HG02970 (cell line): ENCODE measurements at regions not wholly inside any gene's neighbourhood (a gene's known extent, or its start where the extent isn't known, plus 50 kb on each side); places are given as distances from the start of the nearest gene placed in this dataset.
A peak's percentile ranks its signal among the peaks of the same experiment; 100 is the strongest.
"Not testable (repeated sequence)": the region's sequence is repeated elsewhere in the genome, so short reads cannot be mapped to it uniquely, and the experiment has no call there.

Experiments used
- ATAC-seq: cut with Tn5 transposase; IDR thresholded peaks from one replicate; pipeline ENCODE4 v1.9.1; 2021; ENCODE audit warnings: mild to moderate bottlenecking, moderate library complexity, moderate number of reproducible peaks; ENCODE audit not compliant: unreplicated experiment, low FRiP score

- ATAC-seq, result no peak
Measured at GRCh38 chr11:87779276-87780067, 395.8 kb downstream of the RAB38 start.

- ATAC-seq, result no peak
Measured at GRCh38 chr11:87778357-87778756, 396.9 kb downstream of the RAB38 start.

DNA sequence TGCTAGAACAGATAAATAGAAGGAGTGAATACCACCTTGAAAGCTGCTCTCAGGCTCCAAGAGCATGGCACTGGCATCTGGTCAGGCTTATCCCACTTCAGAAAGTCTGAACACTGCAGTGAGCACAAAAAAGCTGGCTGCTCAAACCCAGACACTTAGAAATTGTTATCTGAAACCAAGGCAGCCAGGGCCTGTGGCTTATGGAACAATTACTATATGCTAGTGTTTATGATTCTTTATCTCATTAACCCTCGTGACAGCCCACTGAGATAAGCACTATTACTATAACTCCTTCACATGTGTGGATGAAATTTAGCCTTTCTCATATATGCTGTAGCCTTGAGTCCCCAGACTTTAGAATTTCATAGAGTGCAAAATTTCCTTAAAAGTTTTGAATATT is 400.2 kb downstream of the RAB38 start:
- ATAC-seq, result no peak

- no peak for ATAC-seq
Measured at GRCh38 chr11:87769661-87770060, 405.6 kb downstream of the RAB38 start.

- no peak for ATAC-seq
Measured at GRCh38 chr11:87767615-87768014, 407.6 kb downstream of the RAB38 start.

GRCh38 chr11:87764075-87764474 is 411.2 kb downstream of the RAB38 start:
- not testable (repeated sequence) for ATAC-seq

GRCh38 chr11:87754685-87755084 is 420.6 kb downstream of the RAB38 start:
- ATAC-seq, result no peak

- ATAC-seq, result no peak
Measured at GRCh38 chr11:87753143-87753542, 422.1 kb downstream of the RAB38 start.

DNA sequence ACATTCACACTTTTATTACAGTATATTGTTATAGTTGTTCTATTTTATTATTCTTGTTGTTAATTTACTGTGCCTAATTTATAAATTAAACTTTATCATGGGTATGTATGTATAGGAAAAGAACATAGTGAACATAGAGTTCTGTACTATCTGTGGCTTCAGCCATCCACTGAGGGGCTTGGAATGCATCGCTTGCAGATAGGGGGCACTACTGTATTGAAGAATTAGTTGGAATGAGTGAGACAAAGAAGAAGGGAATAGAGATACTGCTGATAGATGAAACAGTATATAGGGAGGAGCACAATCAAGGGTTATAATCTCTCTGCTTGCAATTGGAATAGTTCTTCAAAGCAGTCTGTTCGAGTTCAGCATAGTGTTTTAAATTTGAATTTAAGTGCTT is 432.2 kb downstream of the RAB38 start:
- ATAC-seq, result no peak

DNA sequence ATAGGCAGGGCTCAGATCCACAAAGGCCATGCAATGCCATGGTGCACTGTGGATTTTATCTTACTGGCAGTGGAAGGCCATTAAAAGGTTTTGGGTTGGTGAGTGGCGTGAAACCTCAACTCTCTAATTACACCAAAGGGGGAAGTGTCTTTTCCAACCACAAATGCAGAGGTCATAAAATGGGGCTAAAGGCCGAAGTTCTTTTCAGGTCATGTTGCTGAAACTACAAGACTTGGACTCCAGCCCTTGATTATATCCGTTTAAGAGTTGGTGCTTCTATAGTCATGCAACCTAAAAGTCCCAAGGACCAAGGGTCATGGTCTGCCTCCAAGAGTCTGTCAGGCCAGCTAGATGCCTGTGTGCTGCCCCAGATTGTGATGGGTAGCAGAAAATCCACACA is 434.3 kb downstream of the RAB38 start:
- ATAC-seq, result no peak

- ATAC-seq, result no peak
Measured at GRCh38 chr11:87740451-87740850, 434.8 kb downstream of the RAB38 start.

DNA sequence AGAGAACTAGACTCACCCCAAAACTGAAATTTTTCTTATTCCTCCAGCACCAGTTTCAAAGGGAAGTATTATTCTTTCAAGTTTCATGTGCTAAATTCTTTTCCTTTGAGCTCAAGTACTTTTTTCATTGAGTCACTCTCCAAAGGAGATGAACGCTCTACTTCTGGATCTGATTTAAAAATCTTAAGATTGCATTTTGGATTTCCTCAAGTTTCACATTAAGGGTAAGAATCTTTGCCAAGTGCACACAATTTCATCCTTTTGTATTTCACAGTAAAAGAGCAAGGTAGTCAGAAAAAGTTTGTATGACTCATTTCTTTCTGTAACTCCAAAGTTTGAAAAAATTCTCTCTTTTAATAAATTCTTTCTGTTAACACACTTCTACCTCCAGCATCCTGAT is 435.5 kb downstream of the RAB38 start:
- no peak for ATAC-seq

DNA sequence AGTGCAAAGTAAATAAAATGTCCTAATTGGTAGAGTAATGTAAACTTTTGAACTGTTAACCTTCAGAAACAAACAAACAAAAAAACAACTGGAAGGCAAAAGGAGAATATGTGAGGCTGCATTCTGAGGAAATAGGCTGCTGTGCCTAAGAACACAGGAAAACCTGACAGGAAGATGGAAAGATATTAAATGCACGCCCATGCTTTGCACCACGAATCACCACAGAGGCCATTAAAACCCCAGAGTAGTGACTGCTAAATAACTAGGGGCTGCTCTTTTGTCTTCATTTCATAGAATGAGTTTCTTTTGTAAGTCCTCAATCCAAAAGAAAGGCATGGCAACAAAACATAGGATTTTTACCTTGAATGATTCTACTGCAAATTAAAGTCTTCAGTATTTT is 436.0 kb downstream of the RAB38 start:
- no peak for ATAC-seq

DNA sequence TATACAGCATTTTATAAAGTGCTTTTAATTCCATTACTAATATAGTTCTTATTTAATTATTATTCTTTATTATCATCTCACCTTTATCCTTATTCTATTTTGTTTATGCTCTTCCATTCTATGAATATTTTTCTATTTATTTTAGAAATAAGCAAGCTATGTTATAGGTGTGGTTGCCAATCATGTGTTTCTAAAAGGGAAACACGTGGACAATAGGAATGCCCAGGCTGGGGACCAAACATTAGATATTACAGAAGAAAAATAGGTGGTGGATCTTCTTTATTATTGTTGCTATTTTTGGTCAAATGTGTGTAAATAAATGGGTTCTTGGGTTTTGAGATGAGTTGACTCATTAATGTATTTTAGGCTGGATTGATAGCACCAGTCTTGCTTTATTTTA is 438.3 kb downstream of the RAB38 start:
- ATAC-seq, result no peak

- no peak for ATAC-seq
Measured at GRCh38 chr11:87726506-87726905, 448.7 kb downstream of the RAB38 start.

- no peak for ATAC-seq
Measured at GRCh38 chr11:87724358-87724757, 450.9 kb downstream of the RAB38 start.

DNA sequence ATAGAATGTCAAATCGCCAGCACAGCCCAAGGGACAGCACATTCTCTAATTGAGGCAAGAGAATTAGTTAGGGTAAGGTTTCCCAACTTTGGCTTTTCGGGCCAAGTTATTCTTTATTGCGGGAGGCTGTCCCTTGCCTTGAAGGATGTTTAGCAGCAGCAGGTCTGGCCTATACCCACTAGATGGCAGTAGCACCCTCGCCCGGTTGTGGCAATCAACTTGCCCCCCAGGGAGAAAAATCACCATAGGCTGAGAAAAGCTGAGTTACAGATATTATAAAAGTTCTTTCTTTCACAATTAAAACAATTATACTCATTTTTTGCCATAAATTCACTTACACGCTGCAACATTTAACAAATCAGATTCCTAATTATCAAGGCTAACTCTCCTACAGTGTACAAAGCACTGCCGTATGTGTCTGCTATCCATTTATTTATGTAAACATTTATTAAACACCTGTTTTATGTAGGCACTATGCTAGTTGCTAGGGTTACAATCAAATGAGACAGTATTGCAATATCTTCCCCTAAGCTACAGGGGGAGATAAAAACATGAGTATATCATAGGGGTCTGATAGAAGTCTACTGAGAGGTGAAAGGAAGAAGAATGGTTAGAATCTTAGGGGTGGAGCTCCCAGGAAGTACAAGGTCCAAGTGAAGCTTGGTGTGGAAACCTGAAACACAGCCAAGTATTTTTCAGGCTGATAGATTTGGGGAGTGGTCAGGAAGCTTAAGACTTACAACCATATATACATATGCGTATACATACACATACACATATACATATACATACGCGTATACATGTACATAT is 452.3 kb downstream of the RAB38 start:
- ATAC-seq, result peak; percentile 63

GRCh38 chr11:87719326-87720073 is 455.7 kb downstream of the RAB38 start:
- ATAC-seq, result no peak

DNA sequence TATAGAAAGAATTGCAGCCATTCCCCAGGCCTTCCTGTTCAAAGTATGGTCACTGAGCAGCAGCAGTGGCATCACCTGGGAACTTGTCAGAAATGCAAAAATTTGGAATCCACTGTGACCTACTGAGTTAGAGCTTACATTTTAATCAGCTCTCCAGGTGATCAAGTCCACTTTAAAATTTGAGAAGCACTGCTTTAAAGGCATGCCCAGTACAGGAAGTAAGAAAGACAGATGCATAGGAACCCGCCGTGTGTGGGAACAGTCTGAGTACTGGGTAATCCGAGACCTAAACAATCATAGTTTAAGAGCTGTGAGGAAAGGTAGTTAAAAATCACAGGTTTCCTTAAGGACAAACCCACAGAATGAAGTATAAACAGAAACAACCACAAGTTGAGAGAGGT is 462.4 kb downstream of the RAB38 start:
- ATAC-seq, result no peak

DNA sequence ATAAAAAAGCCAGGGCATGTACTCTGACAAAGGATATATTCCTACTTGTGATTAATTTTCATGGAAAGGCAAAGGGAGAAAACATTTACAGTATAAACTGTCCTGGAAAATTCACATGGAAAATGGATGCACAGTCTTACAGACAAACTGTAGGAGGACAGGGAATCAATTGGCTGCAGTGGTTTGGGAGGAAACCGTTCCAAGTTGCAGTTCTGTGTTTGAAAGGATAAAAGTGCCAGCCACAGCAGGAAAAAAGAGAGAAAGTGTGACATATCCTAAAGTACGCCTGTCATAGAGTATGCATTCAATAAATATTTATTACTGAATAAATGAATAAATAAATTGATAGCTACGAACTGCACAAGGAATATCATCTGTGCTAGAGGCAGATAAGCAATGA is 462.9 kb downstream of the RAB38 start:
- ATAC-seq, result no peak

- not testable (repeated sequence) for ATAC-seq
Measured at GRCh38 chr11:87703589-87703988, 471.7 kb downstream of the RAB38 start.
